ENCODE measurements at regions not wholly inside any gene's neighbourhood (a gene's known extent, or its start where the extent isn't known, plus 50 kb on each side); places are given as distances from the start of the nearest gene placed in this dataset.

- Histone ChIP-seq H3K27me3 (ENCODE audit: control insufficient read depth, insufficient read depth, low read length) (no peaks in the 10 kb centered on the region), H3K9me3 (ENCODE audit: control insufficient read depth, insufficient read depth, low read depth, low read length) (no peaks in the 10 kb centered on the region), H3K27ac (ENCODE audit: insufficient read depth, low read length) (no peak overlapping the region), H3K4me2 (ENCODE audit: extremely low read depth, insufficient read depth, low read length) (no peak overlapping the region), H3K79me2 (ENCODE audit: control insufficient read depth, insufficient read depth, low read length) (no peaks in the 10 kb centered on the region), H3K4me3 (replicated peaks in 1 of 4; ENCODE audit: control extremely low read depth in 1 of 4, insufficient read depth in 1 of 4, low read depth in 3 of 4, low read length in 4 of 4) (no peak overlapping the region), H3K4me1 (ENCODE audit: control insufficient read depth, extremely low read depth, insufficient read depth, low read length) (no peaks in the 10 kb centered on the region), H2AFZ (ENCODE audit: low read length) (no peak overlapping the region), H3K9ac (ENCODE audit: insufficient read depth, low read length) (no peak overlapping the region), H3K36me3 (ENCODE audit: control insufficient read depth, insufficient read depth, low read length) (no peaks in the 10 kb centered on the region), H4K20me1 (ENCODE audit: control insufficient read depth, extremely low read depth, insufficient read depth, low read length) (no peaks in the 10 kb centered on the region)
- TF ChIP-seq CTCF (conservative IDR thresholded peaks at IDR 0.05 in 1 of 2, IDR thresholded peaks at IDR 0.05 in 1 of 2; ENCODE audit: low read depth in 1 of 2, low read length in 2 of 2) (no peak), EZH2 (IDR thresholded peaks at IDR 0.05; ENCODE audit: low read length, missing control alignments) (no peak)
- no peak for DNase-seq (ENCODE audit: low read depth in 2 of 2)
These were observed 165.3 kb upstream of the PRDX4 start for GRCh38 chrX:23501974-23502373.

DNA sequence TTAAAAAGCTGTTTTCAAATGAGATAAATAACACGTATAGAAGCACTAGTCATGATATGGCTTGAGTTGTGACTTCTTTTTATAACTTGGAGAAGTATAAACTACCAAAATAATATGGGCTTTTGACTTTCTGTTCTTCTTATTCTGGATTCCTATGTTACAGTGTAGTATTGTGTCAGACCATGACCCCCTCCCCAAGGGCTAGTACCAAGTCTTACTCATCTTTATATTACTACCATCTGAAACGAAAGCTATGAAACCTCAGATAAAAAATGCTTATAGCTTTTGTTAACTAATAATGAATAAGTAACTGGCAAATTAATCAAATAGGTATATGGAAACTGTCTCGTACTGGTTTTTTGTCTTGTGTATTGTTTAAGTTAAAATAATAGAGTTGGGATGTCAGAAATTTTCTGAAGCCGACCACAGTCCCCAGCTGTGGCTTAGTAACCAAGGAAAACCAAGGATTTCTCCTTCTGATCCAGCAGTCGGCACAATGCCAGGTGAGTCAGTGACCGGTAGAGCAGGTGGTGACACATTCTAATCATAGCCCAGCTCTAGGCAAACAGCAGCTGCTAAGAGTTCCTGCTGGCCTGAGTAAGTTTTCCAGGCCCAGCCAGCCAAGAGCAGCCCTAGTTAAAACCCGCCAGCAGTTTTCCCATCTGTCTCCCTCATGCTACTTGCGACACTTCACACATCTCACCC is 163.3 kb upstream of the PRDX4 start:
- Histone ChIP-seq H3K9ac (ENCODE audit: insufficient read depth, low read length) (no peak overlapping the region), H3K4me2 (ENCODE audit: extremely low read depth, insufficient read depth, low read length) (no peak overlapping the region), H3K79me2 (ENCODE audit: control insufficient read depth, insufficient read depth, low read length) (no peaks in the 10 kb centered on the region), H2AFZ (ENCODE audit: low read length) (no peak overlapping the region), H3K4me3 (replicated peaks in 1 of 4; ENCODE audit: control extremely low read depth in 1 of 4, insufficient read depth in 1 of 4, low read depth in 3 of 4, low read length in 4 of 4) (no peak overlapping the region), H4K20me1 (ENCODE audit: control insufficient read depth, extremely low read depth, insufficient read depth, low read length) (no peaks in the 10 kb centered on the region), H3K27ac (ENCODE audit: insufficient read depth, low read length) (no peak overlapping the region), H3K27me3 (ENCODE audit: control insufficient read depth, insufficient read depth, low read length) (no peaks in the 10 kb centered on the region), H3K9me3 (ENCODE audit: control insufficient read depth, insufficient read depth, low read depth, low read length) (no peaks in the 10 kb centered on the region), H3K36me3 (ENCODE audit: control insufficient read depth, insufficient read depth, low read length) (no peaks in the 10 kb centered on the region), H3K4me1 (ENCODE audit: control insufficient read depth, extremely low read depth, insufficient read depth, low read length) (no peaks in the 10 kb centered on the region)
- DNase-seq (ENCODE audit: low read depth in 2 of 2): peak; percentile 73 to 93
- TF ChIP-seq EZH2 (IDR thresholded peaks at IDR 0.05; ENCODE audit: low read length, missing control alignments): no peak
- TF ChIP-seq CTCF (conservative IDR thresholded peaks at IDR 0.05 in 1 of 2, IDR thresholded peaks at IDR 0.05 in 1 of 2; ENCODE audit: low read depth in 1 of 2, low read length in 2 of 2): no peak

GRCh38 chrX:23504540-23504884 is 162.8 kb upstream of the PRDX4 start:
- Histone ChIP-seq H3K4me3 (replicated peaks in 1 of 4; ENCODE audit: control extremely low read depth in 1 of 4, insufficient read depth in 1 of 4, low read depth in 3 of 4, low read length in 4 of 4) (no peak overlapping the region), H2AFZ (ENCODE audit: low read length) (no peak overlapping the region), H3K27ac (ENCODE audit: insufficient read depth, low read length) (no peak overlapping the region), H3K9me3 (ENCODE audit: control insufficient read depth, insufficient read depth, low read depth, low read length) (no peaks in the 10 kb centered on the region), H3K4me1 (ENCODE audit: control insufficient read depth, extremely low read depth, insufficient read depth, low read length) (no peaks in the 10 kb centered on the region), H4K20me1 (ENCODE audit: control insufficient read depth, extremely low read depth, insufficient read depth, low read length) (no peaks in the 10 kb centered on the region), H3K79me2 (ENCODE audit: control insufficient read depth, insufficient read depth, low read length) (no peaks in the 10 kb centered on the region), H3K27me3 (ENCODE audit: control insufficient read depth, insufficient read depth, low read length) (no peaks in the 10 kb centered on the region), H3K4me2 (ENCODE audit: extremely low read depth, insufficient read depth, low read length) (no peak overlapping the region), H3K9ac (ENCODE audit: insufficient read depth, low read length) (no peak overlapping the region), H3K36me3 (ENCODE audit: control insufficient read depth, insufficient read depth, low read length) (no peaks in the 10 kb centered on the region)
- no peak for TF ChIP-seq CTCF (conservative IDR thresholded peaks at IDR 0.05 in 1 of 2, IDR thresholded peaks at IDR 0.05 in 1 of 2; ENCODE audit: low read depth in 1 of 2, low read length in 2 of 2)
- no peak for TF ChIP-seq EZH2 (IDR thresholded peaks at IDR 0.05; ENCODE audit: low read length, missing control alignments)
- DNase-seq (ENCODE audit: low read depth in 2 of 2): no peak

Data from fibroblast of lung (primary cell).